ENCODE measurements at regions not wholly inside any gene's neighbourhood (a gene's known extent, or its start where the extent isn't known, plus 50 kb on each side); places are given as distances from the start of the nearest gene placed in this dataset.

DNA sequence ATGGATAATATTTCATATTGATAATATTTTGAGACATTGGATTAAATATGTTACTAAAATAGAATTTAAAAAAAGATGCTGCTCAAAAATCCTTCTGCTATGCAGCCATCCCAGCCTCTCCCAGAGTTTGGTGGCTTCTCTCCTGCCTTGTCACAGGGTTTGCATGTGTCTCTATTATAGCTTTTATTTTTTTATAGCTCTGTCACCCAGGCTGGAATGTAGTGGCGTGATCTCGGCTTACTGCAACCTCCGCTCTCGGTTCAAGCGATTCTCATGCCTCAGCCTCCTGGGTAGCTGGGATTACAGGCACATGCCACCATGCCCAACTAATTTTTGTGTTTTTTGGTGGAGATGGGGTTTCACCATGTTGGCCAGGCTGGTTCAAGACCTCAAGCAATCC, 50.7 kb upstream of the ID3 start:
- H3K4me1 ChIP-seq, result no peaks in the 10 kb centered on the region
- TF ChIP-seq, protein P1, sequence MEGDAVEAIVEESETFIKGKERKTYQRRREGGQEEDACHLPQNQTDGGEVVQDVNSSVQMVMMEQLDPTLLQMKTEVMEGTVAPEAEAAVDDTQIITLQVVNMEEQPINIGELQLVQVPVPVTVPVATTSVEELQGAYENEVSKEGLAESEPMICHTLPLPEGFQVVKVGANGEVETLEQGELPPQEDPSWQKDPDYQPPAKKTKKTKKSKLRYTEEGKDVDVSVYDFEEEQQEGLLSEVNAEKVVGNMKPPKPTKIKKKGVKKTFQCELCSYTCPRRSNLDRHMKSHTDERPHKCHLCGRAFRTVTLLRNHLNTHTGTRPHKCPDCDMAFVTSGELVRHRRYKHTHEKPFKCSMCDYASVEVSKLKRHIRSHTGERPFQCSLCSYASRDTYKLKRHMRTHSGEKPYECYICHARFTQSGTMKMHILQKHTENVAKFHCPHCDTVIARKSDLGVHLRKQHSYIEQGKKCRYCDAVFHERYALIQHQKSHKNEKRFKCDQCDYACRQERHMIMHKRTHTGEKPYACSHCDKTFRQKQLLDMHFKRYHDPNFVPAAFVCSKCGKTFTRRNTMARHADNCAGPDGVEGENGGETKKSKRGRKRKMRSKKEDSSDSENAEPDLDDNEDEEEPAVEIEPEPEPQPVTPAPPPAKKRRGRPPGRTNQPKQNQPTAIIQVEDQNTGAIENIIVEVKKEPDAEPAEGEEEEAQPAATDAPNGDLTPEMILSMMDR (IDR thresholded peaks at IDR 0.05), result no peak
- intact Hi-C loops (cut with DNase I), result no loop called here

More for the DNA sequence above, 50.7 kb upstream of the ID3 start:
- no peak overlapping the region for H3K27ac ChIP-seq
- DNase-seq (ENCODE audit: low spot score in 2 of 2), result no peak
- no peaks in the 10 kb centered on the region for H3K9me3 ChIP-seq
- H3K36me3 ChIP-seq, result no peaks in the 10 kb centered on the region
- H3K4me3 ChIP-seq, result no peak overlapping the region
- no peaks in the 10 kb centered on the region for H3K27me3 ChIP-seq
